ENCODE measurements at regions not wholly inside any gene's neighbourhood (a gene's known extent, or its start where the extent isn't known, plus 50 kb on each side); places are given as distances from the start of the nearest gene placed in this dataset.
A peak's percentile ranks its signal among the peaks of the same experiment; 100 is the strongest.

DNA sequence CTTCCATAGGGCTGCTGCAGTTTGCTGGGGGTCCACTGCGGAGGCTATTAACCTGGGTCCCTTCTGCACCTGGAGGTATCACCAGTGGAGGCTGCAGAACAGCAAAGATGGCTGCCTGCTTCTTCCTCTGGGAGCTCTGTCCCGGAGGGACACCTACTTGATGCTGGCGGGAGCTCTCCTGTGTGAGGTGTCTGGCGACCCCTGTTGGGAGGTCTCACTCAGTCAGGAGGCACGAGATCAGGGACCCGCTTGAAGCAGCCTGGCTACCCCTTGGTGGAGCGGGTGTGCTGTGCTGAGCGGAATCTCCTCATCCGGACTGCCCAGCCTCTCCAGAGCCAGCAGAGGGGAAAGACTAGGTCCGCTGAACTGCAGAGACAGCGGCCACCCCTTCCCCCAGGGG lies 56.0 kb upstream of the CTXND1 start:
- no peak overlapping the region for H3K27ac Mint-ChIP-seq
- H3K4me1 Mint-ChIP-seq: no peaks in the 10 kb centered on the region
- no peak overlapping the region for H3K4me3 Mint-ChIP-seq
- peaks cover 0 to 1% (median 0%) of the 10 kb centered on the region in 6 donors for H3K9me3 Mint-ChIP-seq
- peaks cover 0 to 19% (median 6%) of the 10 kb centered on the region in 3 donors for H3K27me3 Mint-ChIP-seq (ENCODE audit: low read depth in 3 of 3)
- no peaks in the 10 kb centered on the region for H3K36me3 Mint-ChIP-seq
- DNase-seq: no peak

DNA sequence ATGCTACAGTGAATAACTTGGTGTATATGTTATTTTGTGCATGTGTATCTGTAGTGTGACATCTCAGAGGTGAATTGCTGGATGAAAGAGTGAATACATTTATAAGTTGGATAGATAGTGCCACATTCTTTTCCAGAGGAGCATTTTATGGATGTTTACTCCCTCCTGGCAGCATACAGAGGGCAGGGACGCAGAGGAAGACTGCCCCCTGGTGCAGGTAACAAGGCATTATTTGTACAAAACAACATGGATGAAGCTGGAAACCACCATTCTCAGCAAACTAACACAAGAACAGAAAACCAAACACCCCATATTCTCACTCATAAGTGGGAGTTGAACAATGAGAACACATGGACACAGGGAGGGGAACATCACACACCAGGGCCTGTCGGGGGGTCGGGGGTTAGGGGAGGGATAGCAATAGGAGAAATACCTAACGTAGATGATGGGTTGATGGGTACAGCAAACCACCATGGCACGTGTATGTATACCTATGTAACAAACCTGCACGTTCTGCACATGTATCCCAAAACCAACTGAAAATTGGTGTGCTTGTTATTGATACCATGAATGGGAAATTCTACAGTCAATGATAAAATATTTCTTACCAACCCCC lies 57.9 kb upstream of the CTXND1 start:
- no peak for DNase-seq
- Mint-ChIP-seq H3K27ac (no peak overlapping the region), H3K27me3 (ENCODE audit: low read depth in 3 of 3) (peaks cover 0 to 18% (median 6%) of the 10 kb centered on the region in 3 donors), H3K36me3 (no peaks in the 10 kb centered on the region), H3K9me3 (peaks cover 0 to 1% (median 0%) of the 10 kb centered on the region in 6 donors), H3K4me3 (no peak overlapping the region), H3K4me1 (no peaks in the 10 kb centered on the region)

DNA sequence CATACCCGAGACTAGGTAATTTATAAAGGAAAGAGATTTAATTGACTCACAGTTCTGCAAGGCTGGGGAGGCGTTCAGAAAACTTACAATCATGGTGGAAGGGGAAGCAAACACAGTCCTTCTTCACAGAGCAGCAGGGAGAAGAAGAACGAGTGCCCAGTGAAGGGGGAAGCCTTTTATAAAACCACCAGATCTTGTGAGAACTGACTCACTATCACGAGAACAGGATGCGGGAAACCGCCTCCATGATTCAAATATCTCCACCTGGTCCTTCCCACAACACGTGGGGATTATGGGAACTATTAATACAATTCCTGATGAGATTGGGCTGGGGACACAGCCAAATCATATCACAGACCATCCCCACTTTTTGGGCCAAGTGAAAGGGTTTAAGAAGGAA lies 58.8 kb upstream of the CTXND1 start:
- no peaks in the 10 kb centered on the region for H3K36me3 Mint-ChIP-seq
- DNase-seq: no peak
- H3K9me3 Mint-ChIP-seq: peaks cover 0 to 1% (median 0%) of the 10 kb centered on the region in 6 donors
- H3K4me3 Mint-ChIP-seq: no peak overlapping the region
- no peak overlapping the region for H3K27ac Mint-ChIP-seq
- no peaks in the 10 kb centered on the region for H3K4me1 Mint-ChIP-seq
- peaks cover 0 to 18% (median 8%) of the 10 kb centered on the region in 3 donors for H3K27me3 Mint-ChIP-seq (ENCODE audit: low read depth in 3 of 3)

GRCh38 chr15:80315289-80315987 lies 63.4 kb upstream of the CTXND1 start:
- no peaks in the 10 kb centered on the region for H3K36me3 Mint-ChIP-seq
- no peak for DNase-seq
- no peak overlapping the region for H3K4me3 Mint-ChIP-seq
- H3K4me1 Mint-ChIP-seq: no peaks in the 10 kb centered on the region
- H3K27me3 Mint-ChIP-seq (ENCODE audit: low read depth in 3 of 3): peaks cover 1 to 20% (median 5%) of the 10 kb centered on the region in 3 donors
- no peak overlapping the region for H3K27ac Mint-ChIP-seq
- no peaks in the 10 kb centered on the region for H3K9me3 Mint-ChIP-seq

GRCh38 chr15:80317389-80318182 lies 65.6 kb upstream of the CTXND1 start:
- H3K4me3 Mint-ChIP-seq: no peak overlapping the region
- no peak overlapping the region for H3K27ac Mint-ChIP-seq
- H3K27me3 Mint-ChIP-seq (ENCODE audit: low read depth in 3 of 3): peaks cover 1 to 22% (median 5%) of the 10 kb centered on the region in 3 donors
- H3K9me3 Mint-ChIP-seq: no peaks in the 10 kb centered on the region
- DNase-seq: no peak
- H3K4me1 Mint-ChIP-seq: no peaks in the 10 kb centered on the region
- no peaks in the 10 kb centered on the region for H3K36me3 Mint-ChIP-seq

- H3K27ac Mint-ChIP-seq: no peak overlapping the region
- DNase-seq: no peak
Measured at GRCh38 chr15:80321853-80322252, 69.8 kb upstream of the CTXND1 start.

DNA sequence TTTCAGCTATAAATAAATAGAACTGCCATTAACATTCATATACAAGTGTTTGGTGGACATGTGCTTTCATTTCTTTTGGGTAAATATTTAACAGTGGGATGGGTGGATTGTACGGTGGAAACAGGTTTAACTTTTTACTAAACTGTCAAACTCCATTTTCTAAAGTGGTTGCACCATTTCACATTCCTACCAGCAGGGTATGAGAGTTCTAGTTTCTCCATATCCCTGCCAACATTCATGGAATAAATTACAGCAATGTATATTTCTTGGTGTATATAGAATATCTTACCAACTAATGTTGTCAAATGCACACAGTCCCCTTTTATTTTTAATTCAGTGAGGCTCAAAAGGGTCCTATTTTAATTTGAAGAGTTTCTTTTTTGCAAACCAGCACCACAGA lies 71.3 kb upstream of the CTXND1 start:
- peaks cover 1 to 23% (median 5%) of the 10 kb centered on the region in 3 donors for H3K27me3 Mint-ChIP-seq (ENCODE audit: low read depth in 3 of 3)
- H3K4me3 Mint-ChIP-seq: no peak overlapping the region
- H3K4me1 Mint-ChIP-seq: no peaks in the 10 kb centered on the region
- peaks cover 0 to 2% (median 0%) of the 10 kb centered on the region in 6 donors for H3K9me3 Mint-ChIP-seq
- no peaks in the 10 kb centered on the region for H3K36me3 Mint-ChIP-seq
- no peak for DNase-seq
- no peak overlapping the region for H3K27ac Mint-ChIP-seq

More at GRCh38 chr15:80321853-80322252, 69.8 kb upstream of the CTXND1 start:
- Mint-ChIP-seq H3K27me3 (ENCODE audit: low read depth in 3 of 3) (peaks cover 0 to 28% (median 5%) of the 10 kb centered on the region in 3 donors), H3K4me1 (no peaks in the 10 kb centered on the region), H3K4me3 (no peak overlapping the region), H3K36me3 (no peaks in the 10 kb centered on the region), H3K9me3 (no peaks in the 10 kb centered on the region)

GRCh38 chr15:80324545-80325080 lies 72.6 kb upstream of the CTXND1 start:
- Mint-ChIP-seq H3K4me3 (no peak overlapping the region), H3K27ac (no peak overlapping the region), H3K36me3 (no peaks in the 10 kb centered on the region), H3K9me3 (peaks cover 0 to 2% (median 0%) of the 10 kb centered on the region in 6 donors), H3K27me3 (ENCODE audit: low read depth in 3 of 3) (peaks cover 1 to 21% (median 7%) of the 10 kb centered on the region in 3 donors), H3K4me1 (no peaks in the 10 kb centered on the region)
- no peak for DNase-seq

- Mint-ChIP-seq H3K4me3 (no peak overlapping the region), H3K27me3 (ENCODE audit: low read depth in 3 of 3) (peaks cover 1 to 18% (median 6%) of the 10 kb centered on the region in 3 donors), H3K27ac (no peak overlapping the region), H3K4me1 (no peaks in the 10 kb centered on the region), H3K36me3 (no peaks in the 10 kb centered on the region), H3K9me3 (peaks cover 0 to 2% (median 0%) of the 10 kb centered on the region in 6 donors)
- no peak for DNase-seq
Measured at GRCh38 chr15:80325206-80325605, 73.2 kb upstream of the CTXND1 start.

DNA sequence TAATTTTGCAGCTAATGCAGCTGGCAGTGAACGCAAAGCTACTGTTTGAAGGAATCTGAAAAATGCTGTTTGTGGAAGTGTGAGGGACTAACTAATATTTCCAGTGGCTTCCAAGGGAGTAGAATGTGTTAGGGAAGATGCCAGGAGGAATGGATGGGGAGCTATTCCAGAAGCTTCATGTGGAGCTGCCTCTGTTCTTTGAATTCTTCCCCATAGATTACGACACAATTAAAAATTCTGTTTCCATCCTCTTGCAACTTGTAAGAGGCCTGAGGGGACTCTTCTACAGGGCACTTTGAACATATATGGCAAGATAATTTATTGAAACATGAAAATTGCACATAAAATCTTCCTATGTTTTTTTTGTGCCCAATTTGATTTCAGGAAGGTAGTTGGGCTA lies 74.3 kb upstream of the CTXND1 start:
- Mint-ChIP-seq H3K27me3 (ENCODE audit: low read depth in 3 of 3) (peaks cover 1 to 18% (median 6%) of the 10 kb centered on the region in 3 donors), H3K9me3 (peaks cover 0 to 2% (median 0%) of the 10 kb centered on the region in 6 donors), H3K4me3 (no peak overlapping the region), H3K36me3 (no peaks in the 10 kb centered on the region), H3K4me1 (no peaks in the 10 kb centered on the region), H3K27ac (no peak overlapping the region)
- no peak for DNase-seq

- Mint-ChIP-seq H3K4me3 (no peak overlapping the region), H3K9me3 (peaks cover 0 to 5% (median 0%) of the 10 kb centered on the region in 6 donors)
Measured at GRCh38 chr15:80328496-80328895, 75.7 kb upstream of the ARNT2 start.

DNA sequence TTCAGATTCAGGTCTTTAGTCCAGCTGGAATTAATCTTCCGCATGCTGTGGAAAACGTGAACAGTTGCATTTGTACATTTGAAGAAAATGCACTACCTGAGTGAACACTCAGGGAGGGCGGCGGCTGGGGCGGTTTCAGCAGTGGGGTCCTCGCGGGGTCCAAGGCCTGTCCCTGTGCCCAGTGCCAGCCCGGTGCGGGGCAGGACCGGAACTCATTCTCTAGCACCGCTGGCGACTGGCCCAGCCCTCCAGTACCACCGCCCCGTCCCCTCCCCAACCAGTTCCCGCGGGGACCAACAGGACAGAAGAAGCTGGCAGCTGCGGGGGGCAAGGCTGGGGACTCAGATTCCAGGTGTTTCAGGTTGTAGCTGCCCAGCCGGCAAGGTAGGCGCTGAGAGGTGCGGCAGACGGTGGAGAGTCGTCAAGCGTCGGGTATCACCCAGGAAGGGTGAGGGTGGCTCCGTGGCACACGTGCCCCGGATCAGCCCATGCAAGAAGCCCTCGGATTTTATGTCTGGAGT lies 72.2 kb upstream of the ARNT2 start:
- no peak overlapping the region for H3K4me3 Mint-ChIP-seq
- no peak for DNase-seq
- no peaks in the 10 kb centered on the region for H3K36me3 Mint-ChIP-seq
- peaks cover 0 to 5% (median 0%) of the 10 kb centered on the region in 6 donors for H3K9me3 Mint-ChIP-seq
- no peaks in the 10 kb centered on the region for H3K4me1 Mint-ChIP-seq
- H3K27me3 Mint-ChIP-seq (ENCODE audit: low read depth in 3 of 3): peaks cover 3 to 7% (median 6%) of the 10 kb centered on the region in 3 donors
- H3K27ac Mint-ChIP-seq: no peak overlapping the region

More at GRCh38 chr15:80328496-80328895, 75.7 kb upstream of the ARNT2 start:
- no peak overlapping the region for H3K27ac Mint-ChIP-seq
- H3K27me3 Mint-ChIP-seq (ENCODE audit: low read depth in 3 of 3): peaks cover 3 to 13% (median 6%) of the 10 kb centered on the region in 3 donors
- no peaks in the 10 kb centered on the region for H3K4me1 Mint-ChIP-seq
- peak in 1 of 3 donors; percentile 0 for DNase-seq
- H3K36me3 Mint-ChIP-seq: no peaks in the 10 kb centered on the region

GRCh38 chr15:80333261-80333660 lies 70.9 kb upstream of the ARNT2 start:
- Mint-ChIP-seq H3K9me3 (peaks cover 0 to 3% (median 0%) of the 10 kb centered on the region in 6 donors), H3K4me1 (no peaks in the 10 kb centered on the region), H3K27ac (no peak overlapping the region), H3K27me3 (ENCODE audit: low read depth in 3 of 3) (peaks cover 2 to 3% (median 3%) of the 10 kb centered on the region in 3 donors), H3K4me3 (no peak overlapping the region), H3K36me3 (no peaks in the 10 kb centered on the region)
- DNase-seq: no peak
